ENCODE measurements at regions not wholly inside any gene's neighbourhood (a gene's known extent, or its start where the extent isn't known, plus 50 kb on each side); places are given as distances from the start of the nearest gene placed in this dataset.

DNA sequence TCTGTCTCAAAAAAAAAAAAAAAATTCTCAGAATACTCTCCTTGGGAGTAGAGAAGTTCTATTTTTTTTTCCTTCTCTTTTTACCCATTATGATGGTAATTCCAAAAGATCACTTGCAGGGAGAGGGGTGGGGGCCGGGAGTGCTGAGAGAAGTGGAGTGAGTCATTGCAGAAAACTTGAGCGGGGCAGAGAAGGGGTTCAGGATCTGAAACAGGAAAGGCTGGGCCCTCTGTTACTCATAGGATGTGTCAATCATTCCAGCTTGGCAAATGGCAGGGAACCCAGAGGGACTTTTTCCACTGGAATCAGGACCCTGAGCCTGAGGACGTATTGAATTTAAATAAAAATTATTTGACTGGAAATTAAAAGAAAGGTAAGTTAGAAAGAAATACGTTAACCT, 111.4 kb upstream of the ARMC2 start:
- no peaks in the 10 kb centered on the region for H3K36me3 ChIP-seq (ENCODE audit: insufficient read depth)
- H3K27ac Mint-ChIP-seq = no peak overlapping the region; the same call in 1 of the 2 replicates
- H3K4me1 ChIP-seq (ENCODE audit: insufficient read depth) = peaks cover 40% of the 10 kb centered on the region
- H3K4me1 Mint-ChIP-seq = peaks cover 36% of the 10 kb centered on the region
- no peaks in the 10 kb centered on the region; the same call in 1 of the 2 replicates for H3K9me2 ChIP-seq (ENCODE audit: insufficient read depth)
- DNase-seq (ENCODE audit: low spot score) (peak; percentile 82), ATAC-seq (peak; percentile 81)
- H3K4me3 ChIP-seq = no peak overlapping the region
- no peak overlapping the region for H3K4me2 ChIP-seq
- TF ChIP-seq, protein P1, sequence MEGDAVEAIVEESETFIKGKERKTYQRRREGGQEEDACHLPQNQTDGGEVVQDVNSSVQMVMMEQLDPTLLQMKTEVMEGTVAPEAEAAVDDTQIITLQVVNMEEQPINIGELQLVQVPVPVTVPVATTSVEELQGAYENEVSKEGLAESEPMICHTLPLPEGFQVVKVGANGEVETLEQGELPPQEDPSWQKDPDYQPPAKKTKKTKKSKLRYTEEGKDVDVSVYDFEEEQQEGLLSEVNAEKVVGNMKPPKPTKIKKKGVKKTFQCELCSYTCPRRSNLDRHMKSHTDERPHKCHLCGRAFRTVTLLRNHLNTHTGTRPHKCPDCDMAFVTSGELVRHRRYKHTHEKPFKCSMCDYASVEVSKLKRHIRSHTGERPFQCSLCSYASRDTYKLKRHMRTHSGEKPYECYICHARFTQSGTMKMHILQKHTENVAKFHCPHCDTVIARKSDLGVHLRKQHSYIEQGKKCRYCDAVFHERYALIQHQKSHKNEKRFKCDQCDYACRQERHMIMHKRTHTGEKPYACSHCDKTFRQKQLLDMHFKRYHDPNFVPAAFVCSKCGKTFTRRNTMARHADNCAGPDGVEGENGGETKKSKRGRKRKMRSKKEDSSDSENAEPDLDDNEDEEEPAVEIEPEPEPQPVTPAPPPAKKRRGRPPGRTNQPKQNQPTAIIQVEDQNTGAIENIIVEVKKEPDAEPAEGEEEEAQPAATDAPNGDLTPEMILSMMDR (conservative IDR thresholded peaks at IDR 0.05; ENCODE audit: low read depth in 2 of 2) = no peak
- TF ChIP-seq ZNF462 (CRISPR knock-in tag; IDR thresholded peaks at IDR 0.05) = no peak
- TF ChIP-seq CREB1 (CRISPR knock-in tag; IDR thresholded peaks at IDR 0.05; ENCODE audit: low read depth) = no peak
- TF ChIP-seq, protein P2, sequence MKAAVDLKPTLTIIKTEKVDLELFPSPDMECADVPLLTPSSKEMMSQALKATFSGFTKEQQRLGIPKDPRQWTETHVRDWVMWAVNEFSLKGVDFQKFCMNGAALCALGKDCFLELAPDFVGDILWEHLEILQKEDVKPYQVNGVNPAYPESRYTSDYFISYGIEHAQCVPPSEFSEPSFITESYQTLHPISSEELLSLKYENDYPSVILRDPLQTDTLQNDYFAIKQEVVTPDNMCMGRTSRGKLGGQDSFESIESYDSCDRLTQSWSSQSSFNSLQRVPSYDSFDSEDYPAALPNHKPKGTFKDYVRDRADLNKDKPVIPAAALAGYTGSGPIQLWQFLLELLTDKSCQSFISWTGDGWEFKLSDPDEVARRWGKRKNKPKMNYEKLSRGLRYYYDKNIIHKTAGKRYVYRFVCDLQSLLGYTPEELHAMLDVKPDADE (IDR thresholded peaks at IDR 0.05) = no peak
- TF ChIP-seq ZNF114 (CRISPR knock-in tag; IDR thresholded peaks at IDR 0.05) = no peak
- no peak for TF ChIP-seq EZH2phosphoT487 (IDR thresholded peaks at IDR 0.05; ENCODE audit: unreplicated experiment)
- no peaks in the 10 kb centered on the region for H3F3A ChIP-seq (replicated peaks; ENCODE audit: low read depth)
- H3K79me2 ChIP-seq (replicated peaks; ENCODE audit: insufficient read depth) = no peaks in the 10 kb centered on the region
- no peaks in the 10 kb centered on the region for H4K20me1 ChIP-seq (replicated peaks; ENCODE audit: insufficient read depth)
- H3K27ac ChIP-seq (ENCODE audit: low read depth) = no peak overlapping the region
- 0 out of 2 replicates have a peak, but pooled peaks cover 10% of the 10 kb centered on the region for H3K27me3 ChIP-seq (ENCODE audit: insufficient read depth)
- H3K4me3 Mint-ChIP-seq = no peak overlapping the region
- peaks cover 5% of the 10 kb centered on the region for H3K27me3 Mint-ChIP-seq (ENCODE audit: insufficient read depth, low read depth, poor library complexity)
- H3K9me3 Mint-ChIP-seq = no peaks in the 10 kb centered on the region
- H2AFZ ChIP-seq = no peak overlapping the region
- no peaks in the 10 kb centered on the region for H3K36me3 Mint-ChIP-seq (ENCODE audit: low read depth)

All from GM23338 (cell line).